Lung (tissue), 11 donors: ENCODE measurements at regions not wholly inside any gene's neighbourhood (a gene's known extent, or its start where the extent isn't known, plus 50 kb on each side); places are given as distances from the start of the nearest gene placed in this dataset.

Experiments
- ATAC-seq: fragments of 200-7000 bp; cut with Tn5 transposase; one replicate; pipeline ENCODE4 v1.9.1; 2020; ENCODE audit warnings: moderate number of reproducible peaks; ENCODE audit not compliant: insufficient read depth, low FRiP score
- DNase-seq, 3 donors: peaks; one replicate each; pipeline ENCODE4 v3.0.0-alpha.2; 2013 to 2017
- H3K27ac ChIP-seq, 2 donors: one replicate each; pipeline ENCODE4 v1.5.1; 2013; ENCODE audit warnings: mild to moderate bottlenecking in 2 of 2, moderate library complexity in 2 of 2, control low read depth in 1 of 2, inconsistent platforms in 1 of 2, low read depth in 1 of 2, low read length in 1 of 2
- H3K27me3 ChIP-seq, 3 donors: one replicate each; pipeline ENCODE4 v1.5.1; 2013; ENCODE audit warnings: low read length in 2 of 3; ENCODE audit not compliant: control insufficient read depth in 3 of 3, insufficient read depth in 3 of 3
- H3K36me3 ChIP-seq, 4 donors: one replicate each; pipeline ENCODE4 v1.5.1; 2013; ENCODE audit warnings: low read length in 4 of 4, mild to moderate bottlenecking in 1 of 4, moderate library complexity in 1 of 4; ENCODE audit not compliant: control insufficient read depth in 4 of 4, insufficient read depth in 4 of 4
- H3K4me1 ChIP-seq, 5 donors: one replicate each; pipeline ENCODE4 v1.5.1; 2013; ENCODE audit warnings: low read length in 5 of 5, mild to moderate bottlenecking in 2 of 5, moderate library complexity in 1 of 5; ENCODE audit not compliant: control insufficient read depth in 5 of 5, insufficient read depth in 5 of 5
- H3K4me3 ChIP-seq: one replicate; pipeline ENCODE4 v1.5.1; 2013; ENCODE audit warnings: mild to moderate bottlenecking, control low read depth, moderate library complexity
- H3K9ac ChIP-seq, 2 donors: one replicate each; pipeline ENCODE4 v1.5.1; 2013; ENCODE audit warnings: low read length in 2 of 2, control low read depth in 1 of 2; ENCODE audit not compliant: insufficient read depth in 1 of 2
- H3K9me3 ChIP-seq, 4 donors: one replicate each; pipeline ENCODE4 v1.5.1; 2013; ENCODE audit warnings: low read length in 3 of 4, mild to moderate bottlenecking in 1 of 4, moderate library complexity in 1 of 4; ENCODE audit not compliant: control insufficient read depth in 4 of 4, insufficient read depth in 3 of 4
- WGBS, 2 donors: extraction: QIAGEN DNeasy Blood & Tissue Kit; methylation state at CpG; one replicate each; pipeline ENCODE4 v1.1.7; 2013; 5-methylcytosine and 5-hydroxymethylcytosine counted together
- TF ChIP-seq, protein P1 (sequence below): IDR thresholded peaks from 2 replicates; pipeline ENCODE4 v1.5.1; 2012; ENCODE audit warnings: mild to moderate bottlenecking; ENCODE audit errors: control extremely low read depth, extremely low read depth
- donor health status: control.
- donor health status: control.
- donor health status: Bipolar disorder and iron deficiency.
- donor health status: healthy.
- donor health status: DM: yes; HTN: yes; CAD: no.

DNA sequence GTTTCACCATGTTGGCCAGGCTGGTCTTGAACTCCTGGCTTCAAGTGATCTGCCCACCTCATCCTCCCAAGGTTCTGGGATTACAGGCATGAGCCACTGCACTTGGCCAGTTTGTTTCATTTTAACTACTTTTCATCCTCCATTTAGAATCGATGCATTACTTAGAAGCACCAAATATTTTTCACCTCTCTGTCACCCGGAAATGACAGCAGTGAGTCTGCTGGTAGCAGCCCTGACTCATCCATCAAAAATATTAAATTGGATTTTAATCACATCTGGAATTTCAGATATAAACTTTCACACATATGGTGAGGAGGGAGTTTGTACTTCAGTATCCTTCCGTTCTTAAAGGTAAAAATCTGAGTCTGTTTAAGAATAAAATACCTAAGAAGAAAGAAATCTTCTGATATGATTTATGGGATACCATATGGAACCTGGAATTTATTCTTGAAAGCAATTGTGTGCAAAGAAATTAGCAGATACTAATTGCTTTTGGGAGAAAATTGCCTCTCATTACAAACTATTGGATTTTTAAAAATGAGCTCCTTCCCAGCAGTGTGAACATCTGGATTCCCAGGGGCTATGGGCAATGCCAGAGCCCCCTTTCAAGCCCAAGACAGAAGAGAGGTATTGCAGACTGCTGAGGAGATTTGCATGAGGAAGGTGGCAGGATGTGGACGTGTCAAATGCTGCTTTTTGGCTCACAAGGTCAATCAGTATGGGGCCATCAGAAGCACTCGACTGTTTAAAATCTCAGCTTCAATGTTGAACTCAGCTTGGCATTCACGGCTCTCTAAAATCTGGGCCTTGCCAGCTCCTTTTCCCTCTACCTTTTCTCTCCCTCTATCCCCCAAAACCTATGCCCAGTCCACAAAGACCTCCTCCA, 279.5 kb upstream of the SIX2 start:
- DNase-seq (no peak), ATAC-seq (no peak)
- TF ChIP-seq, protein P1, sequence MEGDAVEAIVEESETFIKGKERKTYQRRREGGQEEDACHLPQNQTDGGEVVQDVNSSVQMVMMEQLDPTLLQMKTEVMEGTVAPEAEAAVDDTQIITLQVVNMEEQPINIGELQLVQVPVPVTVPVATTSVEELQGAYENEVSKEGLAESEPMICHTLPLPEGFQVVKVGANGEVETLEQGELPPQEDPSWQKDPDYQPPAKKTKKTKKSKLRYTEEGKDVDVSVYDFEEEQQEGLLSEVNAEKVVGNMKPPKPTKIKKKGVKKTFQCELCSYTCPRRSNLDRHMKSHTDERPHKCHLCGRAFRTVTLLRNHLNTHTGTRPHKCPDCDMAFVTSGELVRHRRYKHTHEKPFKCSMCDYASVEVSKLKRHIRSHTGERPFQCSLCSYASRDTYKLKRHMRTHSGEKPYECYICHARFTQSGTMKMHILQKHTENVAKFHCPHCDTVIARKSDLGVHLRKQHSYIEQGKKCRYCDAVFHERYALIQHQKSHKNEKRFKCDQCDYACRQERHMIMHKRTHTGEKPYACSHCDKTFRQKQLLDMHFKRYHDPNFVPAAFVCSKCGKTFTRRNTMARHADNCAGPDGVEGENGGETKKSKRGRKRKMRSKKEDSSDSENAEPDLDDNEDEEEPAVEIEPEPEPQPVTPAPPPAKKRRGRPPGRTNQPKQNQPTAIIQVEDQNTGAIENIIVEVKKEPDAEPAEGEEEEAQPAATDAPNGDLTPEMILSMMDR: no peak
- Histone ChIP-seq H3K4me3 (no peak overlapping the region), H3K27ac (no peak overlapping the region), H3K27me3 (peaks cover 0 to 6% (median 0%) of the 10 kb centered on the region in 3 donors), H3K9ac (no peak overlapping the region), H3K9me3 (peaks cover 0 to 3% (median 0%) of the 10 kb centered on the region in 4 donors), H3K4me1 (peaks cover 0 to 2% (median 0%) of the 10 kb centered on the region in 5 donors), H3K36me3 (no peaks in the 10 kb centered on the region)
- WGBS, 2 donors: 80 to 89% methylated on average over 6 of the region's 6 CpGs

DNA sequence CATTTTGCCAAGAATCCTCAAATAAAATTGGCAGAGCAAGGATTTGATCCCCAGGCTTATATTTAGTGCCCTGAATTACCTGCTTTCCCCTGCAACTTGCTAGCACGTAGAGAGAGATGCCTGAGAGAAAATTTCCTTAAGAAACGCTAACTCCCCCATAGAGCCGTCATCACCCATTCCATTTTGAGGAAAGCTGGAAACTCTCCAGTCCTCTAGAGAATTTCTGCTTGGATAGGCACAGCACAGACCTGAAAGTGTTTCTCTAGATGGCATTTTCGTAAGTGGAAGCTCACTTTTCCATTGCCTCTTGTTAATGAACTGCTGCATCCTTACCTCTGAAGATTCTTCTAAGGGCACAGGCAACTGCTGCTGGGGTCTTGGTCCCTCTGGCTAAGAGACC, 277.8 kb upstream of the SIX2 start:
- peak in 1 of 3 donors; percentile 25 for DNase-seq
- no peak overlapping the region for H3K9ac ChIP-seq
- peaks cover 0 to 2% (median 0%) of the 10 kb centered on the region in 5 donors for H3K4me1 ChIP-seq
- H3K4me3 ChIP-seq: no peak overlapping the region
- no peaks in the 10 kb centered on the region for H3K36me3 ChIP-seq
- WGBS, 2 donors: 66 to 89% methylated on average over 4 of the region's 4 CpGs
- H3K27ac ChIP-seq: no peak overlapping the region
- ATAC-seq: no peak
- H3K9me3 ChIP-seq: peaks cover 0 to 3% (median 0%) of the 10 kb centered on the region in 4 donors
- TF ChIP-seq, protein P1: no peak
- H3K27me3 ChIP-seq: peaks cover 0 to 6% (median 0%) of the 10 kb centered on the region in 3 donors

DNA sequence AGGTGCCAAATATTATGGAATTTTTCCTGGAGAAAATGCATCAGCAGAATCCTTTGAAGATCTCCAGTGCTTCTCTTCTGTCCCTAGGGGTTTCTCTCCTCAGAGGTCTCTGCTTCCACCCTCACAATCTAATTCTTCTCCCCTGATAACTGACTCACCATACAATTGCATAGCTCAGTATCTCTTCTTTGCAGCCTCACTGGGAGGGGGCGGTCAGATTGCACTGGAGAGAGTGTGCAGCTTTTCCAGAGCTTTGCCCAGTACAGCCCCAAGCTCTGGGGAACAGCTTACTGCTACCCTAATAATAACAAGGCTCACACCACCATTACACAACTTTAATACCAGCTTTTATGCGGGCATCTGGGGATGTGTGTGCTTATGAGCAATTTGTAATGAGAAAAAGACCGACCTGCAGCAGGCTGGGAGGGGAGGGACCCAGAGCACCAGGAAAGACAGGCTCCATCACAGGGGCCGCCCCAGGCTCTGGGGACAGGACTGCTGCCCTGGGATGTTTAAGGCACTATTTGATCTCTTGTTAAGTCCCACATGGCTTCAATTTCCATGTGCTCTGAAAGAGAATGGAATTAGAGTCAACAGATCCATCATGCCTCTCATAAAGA, 276.6 kb upstream of the SIX2 start:
- Histone ChIP-seq H3K4me1 (peaks cover 0 to 2% (median 0%) of the 10 kb centered on the region in 5 donors), H3K36me3 (no peaks in the 10 kb centered on the region), H3K9ac (no peak overlapping the region), H3K27ac (no peak overlapping the region), H3K9me3 (peaks cover 0 to 3% (median 0%) of the 10 kb centered on the region in 4 donors), H3K27me3 (peaks cover 0 to 6% (median 0%) of the 10 kb centered on the region in 3 donors), H3K4me3 (no peak overlapping the region)
- WGBS, 2 donors: 91 to 93% methylated on average over 4 of the region's 4 CpGs
- ATAC-seq (no peak), DNase-seq (no peak)
- TF ChIP-seq, protein P1: no peak
